HL-60 (cell line): ENCODE measurements at regions not wholly inside any gene's neighbourhood (a gene's known extent, or its start where the extent isn't known, plus 50 kb on each side); places are given as distances from the start of the nearest gene placed in this dataset.

Source experiments
- DNase-seq, 2 experiments: peaks; one replicate each; pipeline ENCODE4 v3.0.0-alpha.2; 2010 to 2020; ENCODE audit warnings: low read depth in 1 of 2, low spot score in 1 of 2
- H3K27ac ChIP-seq: fragments of 250-450 bp; sonication (Bioruptor Pico); replicated peaks from 2 replicates; pipeline ENCODE4 v1.5.1; 2020; ENCODE audit warnings: mild to moderate bottlenecking, moderate library complexity
- H3K27me3 ChIP-seq: fragments of 250-450 bp; sonication (Bioruptor Pico); 2 replicates; pipeline ENCODE4 v1.5.1; 2021; ENCODE audit warnings: mild to moderate bottlenecking, moderate library complexity; ENCODE audit not compliant: insufficient read depth, poor library complexity, severe bottlenecking
- H3K4me3 ChIP-seq: replicated peaks from 2 replicates; pipeline ENCODE4 v1.5.1; 2011; ENCODE audit warnings: mild to moderate bottlenecking, control low read depth, low read length; ENCODE audit not compliant: insufficient read depth
- CTCF ChIP-seq: IDR thresholded peaks from one replicate; pipeline ENCODE4 v1.5.1; 2011; ENCODE audit warnings: low read length, control low read depth, inconsistent platforms; ENCODE audit not compliant: insufficient read depth
- GABPA ChIP-seq: IDR thresholded peaks from 2 replicates; pipeline ENCODE4 v1.6.1; 2012; ENCODE audit warnings: low read depth
- POLR2AphosphoS5 ChIP-seq: IDR thresholded peaks from 2 replicates; pipeline ENCODE4 v1.6.1; 2012; ENCODE audit warnings: low read depth
- REST ChIP-seq: IDR thresholded peaks from 2 replicates; pipeline ENCODE4 v1.6.1; 2012; ENCODE audit warnings: low read depth; ENCODE audit not compliant: insufficient replicate concordance
- SPI1 ChIP-seq: IDR thresholded peaks from 2 replicates; pipeline ENCODE4 v1.6.1; 2012; ENCODE audit warnings: low read depth, mild to moderate bottlenecking, borderline replicate concordance

GRCh38 chr2:121128741-121129659 lies 156.0 kb downstream of the TFCP2L1 start:
- H3K27ac ChIP-seq, result no peak overlapping the region
- no peak overlapping the region for H3K4me3 ChIP-seq
- peak; percentile 28 to 70 for DNase-seq
- H3K27me3 ChIP-seq, result no peaks in the 10 kb centered on the region
- no peak for TF ChIP-seq POLR2AphosphoS5
- TF ChIP-seq CTCF, result peak; percentile 86
- TF ChIP-seq GABPA, result no peak
- no peak for TF ChIP-seq REST
- peak; percentile 16; the same call in 1 of the 2 replicates for TF ChIP-seq SPI1

- TF ChIP-seq CTCF (no peak), SPI1 (no peak), POLR2AphosphoS5 (no peak), REST (no peak), GABPA (no peak)
- Histone ChIP-seq H3K4me3 (no peak overlapping the region), H3K27ac (no peak overlapping the region), H3K27me3 (no peaks in the 10 kb centered on the region)
- DNase-seq, result no peak
These were observed 155.3 kb downstream of the TFCP2L1 start for GRCh38 chr2:121129692-121130091.

- Histone ChIP-seq H3K27me3 (no peaks in the 10 kb centered on the region), H3K4me3 (no peak overlapping the region), H3K27ac (no peak overlapping the region)
- TF ChIP-seq REST (no peak), POLR2AphosphoS5 (no peak), CTCF (no peak), SPI1 (no peak), GABPA (no peak)
- no peak for DNase-seq
These were observed 154.6 kb downstream of the TFCP2L1 start for GRCh38 chr2:121130301-121130850.
